ENCODE measurements at regions not wholly inside any gene's neighbourhood (a gene's known extent, or its start where the extent isn't known, plus 50 kb on each side); places are given as distances from the start of the nearest gene placed in this dataset.
A peak's percentile ranks its signal among the peaks of the same experiment; 100 is the strongest.

GRCh38 chrX:39601231-39602177, 496.3 kb downstream of the BCOR start:
- no peaks in the 10 kb centered on the region for H3K79me2 ChIP-seq (ENCODE audit: low read length)
- TF ChIP-seq CTCF (IDR thresholded peaks at IDR 0.05; ENCODE audit: low read depth, low read length) (no peak), EZH2phosphoT487 (IDR thresholded peaks at IDR 0.05; ENCODE audit: low read depth) (no peak)
- H3K4me2 ChIP-seq (ENCODE audit: low read length), result no peak overlapping the region
- H3K4me3 ChIP-seq (ENCODE audit: low read length), result no peak overlapping the region
- H4K20me1 ChIP-seq (ENCODE audit: insufficient read depth, low read length), result no peaks in the 10 kb centered on the region
- H3K9me3 ChIP-seq (ENCODE audit: insufficient read depth, low read length), result no peaks in the 10 kb centered on the region
- H3K9ac ChIP-seq (ENCODE audit: low read length), result no peak overlapping the region
- peaks cover 9% of the 10 kb centered on the region; the same call in 1 of the 2 replicates for H3K27me3 ChIP-seq (ENCODE audit: low read depth, low read length)
- H3K27ac ChIP-seq (ENCODE audit: low read length), result no peak overlapping the region
- H2AFZ ChIP-seq (ENCODE audit: low read depth, low read length), result no peak overlapping the region
- H3K36me3 ChIP-seq (replicated peaks; ENCODE audit: low read depth, low read length), result no peaks in the 10 kb centered on the region
- peaks cover 9% of the 10 kb centered on the region for H3K4me1 ChIP-seq (ENCODE audit: low read length)

DNA sequence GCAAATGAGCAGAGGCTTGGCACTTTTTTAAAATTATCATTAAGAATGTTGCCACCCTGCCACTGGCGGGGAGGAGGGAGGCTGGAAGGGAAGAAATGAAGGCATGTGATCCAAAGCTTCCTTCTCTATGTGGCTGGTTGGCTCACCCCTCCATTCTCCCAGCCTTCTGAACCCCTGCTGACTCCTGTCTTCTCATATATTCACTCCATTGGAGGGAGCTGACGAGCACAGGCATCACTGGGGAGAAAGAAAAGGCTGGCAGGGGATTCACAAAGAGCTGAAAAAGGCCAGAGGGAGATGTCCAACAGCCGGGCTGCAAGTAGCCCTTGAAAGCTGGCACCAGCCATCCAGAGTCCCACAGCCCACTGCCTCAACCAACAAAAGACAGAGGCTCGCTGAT, 495.6 kb downstream of the BCOR start:
- Histone ChIP-seq H3K4me1 (ENCODE audit: low read length) (peaks cover 9% of the 10 kb centered on the region), H3K36me3 (replicated peaks; ENCODE audit: low read depth, low read length) (no peaks in the 10 kb centered on the region), H3K27me3 (ENCODE audit: low read depth, low read length) (peaks cover 12% of the 10 kb centered on the region), H3K27ac (ENCODE audit: low read length) (no peak overlapping the region), H2AFZ (ENCODE audit: low read depth, low read length) (no peak overlapping the region), H3K4me2 (ENCODE audit: low read length) (no peak overlapping the region), H3K9ac (ENCODE audit: low read length) (no peak overlapping the region), H3K79me2 (ENCODE audit: low read length) (no peaks in the 10 kb centered on the region), H3K9me3 (ENCODE audit: insufficient read depth, low read length) (no peaks in the 10 kb centered on the region), H3K4me3 (ENCODE audit: low read length) (no peak overlapping the region), H4K20me1 (ENCODE audit: insufficient read depth, low read length) (no peaks in the 10 kb centered on the region)
- no peak for TF ChIP-seq CTCF (IDR thresholded peaks at IDR 0.05; ENCODE audit: low read depth, low read length)
- TF ChIP-seq EZH2phosphoT487 (IDR thresholded peaks at IDR 0.05; ENCODE audit: low read depth), result no peak

- Histone ChIP-seq H3K4me2 (ENCODE audit: low read length) (no peak overlapping the region), H4K20me1 (ENCODE audit: insufficient read depth, low read length) (no peaks in the 10 kb centered on the region), H2AFZ (ENCODE audit: low read depth, low read length) (no peak overlapping the region), H3K79me2 (ENCODE audit: low read length) (no peaks in the 10 kb centered on the region), H3K27ac (ENCODE audit: low read length) (no peak overlapping the region), H3K36me3 (replicated peaks; ENCODE audit: low read depth, low read length) (no peaks in the 10 kb centered on the region), H3K4me3 (ENCODE audit: low read length) (no peak overlapping the region), H3K9ac (ENCODE audit: low read length) (no peak overlapping the region), H3K9me3 (ENCODE audit: insufficient read depth, low read length) (no peaks in the 10 kb centered on the region), H3K4me1 (ENCODE audit: low read length) (peaks cover 9% of the 10 kb centered on the region), H3K27me3 (ENCODE audit: low read depth, low read length) (peaks cover 12% of the 10 kb centered on the region)
- no peak for TF ChIP-seq EZH2phosphoT487 (IDR thresholded peaks at IDR 0.05; ENCODE audit: low read depth)
- no peak for TF ChIP-seq CTCF (IDR thresholded peaks at IDR 0.05; ENCODE audit: low read depth, low read length)
Observed at GRCh38 chrX:39603230-39603629, 494.5 kb downstream of the BCOR start.

GRCh38 chrX:39605183-39605582, 492.6 kb downstream of the BCOR start:
- Histone ChIP-seq H4K20me1 (ENCODE audit: insufficient read depth, low read length) (no peaks in the 10 kb centered on the region), H3K27me3 (ENCODE audit: low read depth, low read length) (peaks cover 12% of the 10 kb centered on the region), H3K36me3 (replicated peaks; ENCODE audit: low read depth, low read length) (no peaks in the 10 kb centered on the region), H3K9ac (ENCODE audit: low read length) (no peak overlapping the region), H3K9me3 (ENCODE audit: insufficient read depth, low read length) (no peaks in the 10 kb centered on the region), H3K4me1 (ENCODE audit: low read length) (peaks cover 9% of the 10 kb centered on the region), H3K4me3 (ENCODE audit: low read length) (no peak overlapping the region), H3K79me2 (ENCODE audit: low read length) (no peaks in the 10 kb centered on the region), H3K27ac (ENCODE audit: low read length) (no peak overlapping the region), H2AFZ (ENCODE audit: low read depth, low read length) (no peak overlapping the region), H3K4me2 (ENCODE audit: low read length) (0 out of 2 replicates have a peak overlapping the region, but pooled peaks have one; percentile 9)
- no peak for TF ChIP-seq EZH2phosphoT487 (IDR thresholded peaks at IDR 0.05; ENCODE audit: low read depth)
- TF ChIP-seq CTCF (IDR thresholded peaks at IDR 0.05; ENCODE audit: low read depth, low read length), result no peak

Measured in OCI-LY3 (cell line).